Subcutaneous abdominal adipose tissue (tissue), 5 donors: ENCODE measurements at regions not wholly inside any gene's neighbourhood (a gene's known extent, or its start where the extent isn't known, plus 50 kb on each side); places are given as distances from the start of the nearest gene placed in this dataset.

Source experiments
- H3K27ac ChIP-seq: one replicate; pipeline ENCODE4 v1.7.0; 2013; ENCODE audit warnings: low read depth, mild to moderate bottlenecking, inconsistent platforms, low read length, moderate library complexity
- H3K27me3 ChIP-seq, 5 donors: one replicate each; pipeline ENCODE4 v1.7.0; 2013; ENCODE audit warnings: low read length in 5 of 5, inconsistent platforms in 1 of 5; ENCODE audit not compliant: control insufficient read depth in 5 of 5, insufficient read depth in 4 of 5
- H3K36me3 ChIP-seq, 5 donors: one replicate each; pipeline ENCODE4 v1.7.0; 2013; ENCODE audit warnings: low read length in 5 of 5; ENCODE audit not compliant: control insufficient read depth in 5 of 5, insufficient read depth in 5 of 5
- H3K4me1 ChIP-seq, 5 donors: one replicate each; pipeline ENCODE4 v1.7.0; 2013; ENCODE audit warnings: low read length in 5 of 5, mild to moderate bottlenecking in 3 of 5, moderate library complexity in 1 of 5; ENCODE audit not compliant: control insufficient read depth in 5 of 5, insufficient read depth in 5 of 5
- H3K4me3 ChIP-seq, 5 donors: one replicate each; pipeline ENCODE4 v1.7.0; 2013; ENCODE audit warnings: low read length in 5 of 5, low read depth in 1 of 5
- H3K9ac ChIP-seq, 5 donors: one replicate each; pipeline ENCODE4 v1.7.0; 2013; ENCODE audit warnings: low read length in 5 of 5, mild to moderate bottlenecking in 4 of 5, moderate library complexity in 3 of 5
- H3K9me3 ChIP-seq, 5 donors: one replicate each; pipeline ENCODE4 v1.7.0; 2013; ENCODE audit warnings: low read length in 5 of 5; ENCODE audit not compliant: control insufficient read depth in 5 of 5
- donor health status: healthy.
- donor health status: healthy.
- donor health status: healthy.
- donor health status: healthy.
- donor health status: healthy.

GRCh38 chr16:58828901-58829545, 94.9 kb upstream of the GOT2 start:
- Histone ChIP-seq H3K27ac (no peak overlapping the region), H3K36me3 (no peaks in the 10 kb centered on the region), H3K4me1 (peaks cover 0 to 6% (median 5%) of the 10 kb centered on the region in 5 donors), H3K4me3 (no peak overlapping the region), H3K9ac (no peak overlapping the region), H3K27me3 (no peaks in the 10 kb centered on the region), H3K9me3 (no peaks in the 10 kb centered on the region)

GRCh38 chr16:58824201-58824600, 90.1 kb upstream of the GOT2 start:
- H3K9me3 ChIP-seq = peaks cover 0 to 5% (median 0%) of the 10 kb centered on the region in 5 donors
- no peak overlapping the region for H3K9ac ChIP-seq
- no peaks in the 10 kb centered on the region for H3K36me3 ChIP-seq
- H3K4me1 ChIP-seq = peaks cover 0 to 4% (median 3%) of the 10 kb centered on the region in 5 donors
- H3K4me3 ChIP-seq = no peak overlapping the region
- no peak overlapping the region for H3K27ac ChIP-seq
- no peaks in the 10 kb centered on the region for H3K27me3 ChIP-seq

DNA sequence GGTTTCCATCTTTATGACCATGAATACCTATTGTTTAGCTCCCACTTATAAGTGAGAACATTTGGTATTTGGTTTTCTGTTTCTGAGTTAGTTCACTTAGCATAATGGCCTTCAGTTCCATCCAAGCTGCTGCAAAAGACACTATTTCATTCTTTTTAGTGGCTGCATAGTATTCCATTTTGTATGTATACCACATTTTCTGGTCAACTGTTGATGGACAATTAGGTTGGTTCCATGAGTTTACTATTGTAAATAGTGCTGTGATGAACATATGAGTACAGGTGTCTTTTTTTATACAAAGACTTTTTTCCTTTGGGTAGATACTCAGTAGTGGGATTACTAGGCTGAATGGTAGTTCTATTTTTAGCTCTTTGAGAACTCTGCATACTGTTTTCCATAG, 87.8 kb upstream of the GOT2 start:
- peaks cover 0 to 2% (median 0%) of the 10 kb centered on the region in 5 donors for H3K27me3 ChIP-seq
- no peaks in the 10 kb centered on the region for H3K4me1 ChIP-seq
- peaks cover 0 to 5% (median 0%) of the 10 kb centered on the region in 5 donors for H3K9me3 ChIP-seq
- no peak overlapping the region for H3K9ac ChIP-seq
- H3K27ac ChIP-seq = no peak overlapping the region
- H3K36me3 ChIP-seq = no peaks in the 10 kb centered on the region
- H3K4me3 ChIP-seq = no peak overlapping the region

GRCh38 chr16:58820411-58820810, 86.3 kb upstream of the GOT2 start:
- H3K9ac ChIP-seq = no peak overlapping the region
- no peaks in the 10 kb centered on the region for H3K4me1 ChIP-seq
- peaks cover 0 to 5% (median 0%) of the 10 kb centered on the region in 5 donors for H3K9me3 ChIP-seq
- peaks cover 0 to 3% (median 0%) of the 10 kb centered on the region in 5 donors for H3K27me3 ChIP-seq
- no peak overlapping the region for H3K27ac ChIP-seq
- no peak overlapping the region for H3K4me3 ChIP-seq
- no peaks in the 10 kb centered on the region for H3K36me3 ChIP-seq

GRCh38 chr16:58815181-58815888, 81.2 kb upstream of the GOT2 start:
- Histone ChIP-seq H3K27me3 (peaks cover 0 to 3% (median 0%) of the 10 kb centered on the region in 5 donors), H3K27ac (no peak overlapping the region), H3K9ac (no peak overlapping the region), H3K4me1 (peaks cover 0 to 6% (median 3%) of the 10 kb centered on the region in 5 donors), H3K9me3 (no peaks in the 10 kb centered on the region), H3K4me3 (no peak overlapping the region), H3K36me3 (no peaks in the 10 kb centered on the region)

- Histone ChIP-seq H3K27ac (no peak overlapping the region), H3K4me1 (peaks cover 0 to 6% (median 3%) of the 10 kb centered on the region in 5 donors), H3K36me3 (no peaks in the 10 kb centered on the region), H3K9me3 (no peaks in the 10 kb centered on the region), H3K9ac (peak overlapping the region in 1 of 5 donors; percentile 60), H3K27me3 (peaks cover 0 to 3% (median 0%) of the 10 kb centered on the region in 5 donors), H3K4me3 (peak overlapping the region; percentile 27 to 63 (median 52))
Measured at GRCh38 chr16:58814348-58814801, 80.3 kb upstream of the GOT2 start.

DNA sequence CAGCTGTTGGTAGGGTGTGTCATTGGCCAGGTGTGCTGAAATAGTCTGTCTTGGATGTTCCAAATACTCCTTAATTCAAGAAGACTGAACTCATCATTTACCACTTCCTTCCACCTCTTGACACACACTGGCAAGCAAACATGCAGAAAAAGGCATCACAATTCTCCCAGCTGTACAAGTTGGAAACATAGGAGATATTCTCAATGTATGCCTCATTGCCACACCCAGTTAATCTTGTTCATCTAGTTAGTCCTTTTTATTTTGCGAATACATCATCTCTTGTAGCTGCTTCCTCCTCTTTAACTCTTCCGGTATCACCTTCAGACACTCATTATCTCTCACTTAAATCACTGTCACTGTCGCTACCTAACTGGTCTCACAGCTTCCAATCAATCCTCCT, 75.1 kb upstream of the GOT2 start:
- no peaks in the 10 kb centered on the region for H3K4me1 ChIP-seq
- no peaks in the 10 kb centered on the region for H3K27me3 ChIP-seq
- no peak overlapping the region for H3K4me3 ChIP-seq
- no peaks in the 10 kb centered on the region for H3K36me3 ChIP-seq
- H3K9me3 ChIP-seq = no peaks in the 10 kb centered on the region
- H3K9ac ChIP-seq = no peak overlapping the region
- H3K27ac ChIP-seq = no peak overlapping the region

- H3K4me3 ChIP-seq = no peak overlapping the region
Measured at GRCh38 chr16:58807276-58807675, 73.2 kb upstream of the GOT2 start.

GRCh38 chr16:58801838-58802237, 67.7 kb upstream of the GOT2 start:
- Histone ChIP-seq H3K9me3 (peaks cover 0 to 22% (median 4%) of the 10 kb centered on the region in 5 donors), H3K27me3 (no peaks in the 10 kb centered on the region), H3K27ac (no peak overlapping the region)

More at GRCh38 chr16:58807276-58807675, 73.2 kb upstream of the GOT2 start:
- no peaks in the 10 kb centered on the region for H3K36me3 ChIP-seq
- H3K27ac ChIP-seq = no peak overlapping the region
- H3K9me3 ChIP-seq = peaks cover 0 to 10% (median 4%) of the 10 kb centered on the region in 5 donors
- no peak overlapping the region for H3K9ac ChIP-seq
- no peaks in the 10 kb centered on the region for H3K4me1 ChIP-seq
- no peaks in the 10 kb centered on the region for H3K27me3 ChIP-seq

GRCh38 chr16:58797137-58797801, 63.2 kb upstream of the GOT2 start:
- no peaks in the 10 kb centered on the region for H3K4me1 ChIP-seq
- no peak overlapping the region for H3K27ac ChIP-seq
- H3K36me3 ChIP-seq = no peaks in the 10 kb centered on the region
- peaks cover 0 to 11% (median 0%) of the 10 kb centered on the region in 5 donors for H3K9me3 ChIP-seq
- H3K27me3 ChIP-seq = no peaks in the 10 kb centered on the region
- H3K9ac ChIP-seq = no peak overlapping the region
- no peak overlapping the region for H3K4me3 ChIP-seq

More at GRCh38 chr16:58801838-58802237, 67.7 kb upstream of the GOT2 start:
- H3K4me1 ChIP-seq = no peaks in the 10 kb centered on the region
- no peak overlapping the region for H3K4me3 ChIP-seq
- H3K9ac ChIP-seq = no peak overlapping the region
- H3K36me3 ChIP-seq = no peaks in the 10 kb centered on the region
